GM12865 (cell line): ENCODE measurements at regions not wholly inside any gene's neighbourhood (a gene's known extent, or its start where the extent isn't known, plus 50 kb on each side); places are given as distances from the start of the nearest gene placed in this dataset.

Source experiments
- DNase-seq: peaks from one replicate; pipeline ENCODE4 v3.0.0; 2010; ENCODE audit warnings: low read depth
- H3K4me3 ChIP-seq: 2 replicates; pipeline ENCODE4 v1.5.1; 2011; ENCODE audit warnings: mild to moderate bottlenecking, low read depth, low read length, control low read depth
- CTCF ChIP-seq: IDR thresholded peaks from 2 replicates; pipeline ENCODE4 v1.5.1; 2011; ENCODE audit warnings: low read length, control low read depth, low read depth, inconsistent platforms; ENCODE audit not compliant: insufficient read depth; ENCODE audit errors: missing control alignments

- TF ChIP-seq CTCF, result no peak
- no peak for DNase-seq
- H3K4me3 ChIP-seq, result no peak overlapping the region
These were observed 563.3 kb upstream of the GOLIM4 start for GRCh38 chr3:168659015-168659414.

GRCh38 chr3:168655611-168656010 is 559.9 kb upstream of the GOLIM4 start:
- no peak for TF ChIP-seq CTCF
- no peak for DNase-seq
- no peak overlapping the region for H3K4me3 ChIP-seq

- no peak for DNase-seq
- no peak for TF ChIP-seq CTCF
- H3K4me3 ChIP-seq, result no peak overlapping the region
These were observed 559.0 kb upstream of the GOLIM4 start for GRCh38 chr3:168654700-168655099.

GRCh38 chr3:168653255-168653654 is 557.5 kb upstream of the GOLIM4 start:
- no peak for TF ChIP-seq CTCF
- H3K4me3 ChIP-seq, result no peak overlapping the region
- DNase-seq, result no peak

GRCh38 chr3:168648321-168648720 is 552.6 kb upstream of the GOLIM4 start:
- DNase-seq, result peak; percentile 12
- TF ChIP-seq CTCF, result no peak
- no peak overlapping the region for H3K4me3 ChIP-seq

GRCh38 chr3:168647582-168647981 is 551.9 kb upstream of the GOLIM4 start:
- TF ChIP-seq CTCF, result no peak
- H3K4me3 ChIP-seq, result no peak overlapping the region
- DNase-seq, result no peak

- no peak for DNase-seq
- TF ChIP-seq CTCF, result no peak
- no peak overlapping the region for H3K4me3 ChIP-seq
These were observed 549.5 kb upstream of the GOLIM4 start for GRCh38 chr3:168645180-168645579.
